Fibroblast of the aortic adventitia (primary cell): ENCODE measurements at regions not wholly inside any gene's neighbourhood (a gene's known extent, or its start where the extent isn't known, plus 50 kb on each side); places are given as distances from the start of the nearest gene placed in this dataset.

Source experiments
- DNase-seq: peaks from one replicate; pipeline ENCODE4 v3.0.0-alpha.2; 2010; ENCODE audit warnings: low read depth
- H3K4me3 ChIP-seq: 2 replicates; pipeline ENCODE4 v1.5.1; 2011; ENCODE audit warnings: low read depth, mild to moderate bottlenecking, control low read depth, low read length, moderate library complexity
- CTCF ChIP-seq: IDR thresholded peaks from 2 replicates; pipeline ENCODE4 v1.5.1; 2011; ENCODE audit warnings: mild to moderate bottlenecking, low read length, control low read depth, inconsistent platforms; ENCODE audit not compliant: insufficient read depth

DNA sequence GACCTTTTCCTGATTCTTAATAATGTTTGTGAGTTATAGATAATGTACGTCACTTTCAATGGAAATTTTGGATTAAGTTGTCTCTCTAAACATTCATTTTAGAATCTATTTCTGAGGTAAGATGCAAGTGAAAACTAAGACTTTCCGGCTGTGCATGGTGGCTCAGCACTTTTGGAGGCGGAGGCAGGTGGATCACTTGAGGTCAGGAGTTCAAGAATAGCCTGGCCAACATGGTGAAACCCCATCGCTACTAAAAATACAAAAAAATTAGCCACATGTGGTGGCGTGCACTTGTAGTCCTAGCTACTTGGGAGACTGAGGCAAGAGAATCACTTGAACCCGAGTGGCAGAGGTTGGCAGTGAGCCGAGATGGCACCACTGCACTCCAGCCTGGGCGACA lies 524.6 kb upstream of the SLIT2 start:
- DNase-seq = no peak
- no peak for TF ChIP-seq CTCF
- no peak overlapping the region for H3K4me3 ChIP-seq

DNA sequence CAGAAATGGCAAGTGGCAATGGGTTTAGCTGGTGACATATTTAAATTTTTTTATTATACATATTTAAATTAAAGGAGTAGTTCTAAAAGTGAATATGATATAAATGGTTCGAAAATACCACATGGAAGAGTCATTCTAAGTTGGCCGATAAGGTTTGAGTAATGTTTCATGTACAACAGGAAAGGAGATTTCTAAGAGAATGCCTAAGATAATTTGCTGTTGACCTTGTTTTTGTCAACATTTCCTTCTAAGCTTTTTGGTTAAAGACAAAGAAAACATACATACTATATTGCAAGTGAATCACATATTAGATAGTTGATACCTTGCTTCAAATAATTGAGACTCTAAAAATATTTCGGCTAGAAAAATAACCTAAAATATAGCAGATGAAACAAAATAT lies 526.6 kb upstream of the SLIT2 start:
- DNase-seq = no peak
- no peak overlapping the region for H3K4me3 ChIP-seq
- no peak for TF ChIP-seq CTCF

GRCh38 chr4:19722404-19722803 lies 529.3 kb upstream of the SLIT2 start:
- no peak overlapping the region for H3K4me3 ChIP-seq
- no peak for TF ChIP-seq CTCF
- DNase-seq = no peak

GRCh38 chr4:19721587-19721986 lies 530.1 kb upstream of the SLIT2 start:
- no peak for DNase-seq
- TF ChIP-seq CTCF = no peak
- no peak overlapping the region for H3K4me3 ChIP-seq

DNA sequence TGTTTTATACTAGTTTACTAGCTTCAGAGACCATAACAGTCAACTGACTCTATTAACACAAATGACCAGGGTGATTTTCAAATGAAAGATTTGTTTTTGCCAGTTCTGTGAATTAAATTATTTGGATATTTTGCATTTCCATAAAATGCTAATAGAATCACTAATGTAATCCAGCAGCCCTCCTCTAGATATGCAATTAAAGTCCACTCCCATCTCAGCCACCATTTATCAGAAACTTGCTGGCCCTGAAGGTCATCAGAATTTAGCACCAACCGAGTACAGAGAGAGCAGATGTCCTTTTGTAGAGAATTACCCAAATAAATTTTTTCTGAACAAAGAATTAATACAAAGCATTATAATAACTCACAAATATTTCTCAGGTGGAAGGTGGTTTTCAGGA lies 531.1 kb upstream of the SLIT2 start:
- H3K4me3 ChIP-seq = no peak overlapping the region
- TF ChIP-seq CTCF = no peak
- DNase-seq = no peak

DNA sequence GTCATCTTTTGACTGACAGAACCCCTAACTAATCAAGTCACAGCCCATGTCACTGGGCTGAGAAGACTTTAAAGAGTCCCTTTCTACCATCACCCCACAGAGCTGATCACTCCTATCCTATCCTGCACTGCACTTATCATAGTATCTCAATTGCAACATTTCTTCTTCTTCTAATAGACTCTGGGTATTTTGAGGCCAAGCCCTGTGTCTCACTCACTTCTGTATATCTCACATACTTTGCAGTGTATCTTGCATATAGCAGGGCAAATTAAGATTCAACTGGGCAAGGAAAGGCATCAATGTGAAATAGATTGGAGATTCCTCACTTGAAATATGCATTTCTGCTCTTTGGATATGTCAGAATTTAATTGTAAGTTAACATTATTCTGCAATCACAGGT lies 531.5 kb upstream of the SLIT2 start:
- DNase-seq = no peak
- no peak overlapping the region for H3K4me3 ChIP-seq
- TF ChIP-seq CTCF = no peak

GRCh38 chr4:19711871-19712270 lies 539.8 kb upstream of the SLIT2 start:
- no peak for TF ChIP-seq CTCF
- no peak overlapping the region for H3K4me3 ChIP-seq
- DNase-seq = peak; percentile 43
